BLaER1 (cell line): ENCODE measurements at regions not wholly inside any gene's neighbourhood (a gene's known extent, or its start where the extent isn't known, plus 50 kb on each side); places are given as distances from the start of the nearest gene placed in this dataset.

ENCODE experiments used
- H3K27ac ChIP-seq: shearing (Covaris generic); formaldehyde crosslinking; 2 replicates; pipeline ENCODE4 v1.8.1; 2022
- H3K27me3 ChIP-seq: shearing (Covaris generic); formaldehyde crosslinking; 2 replicates; pipeline ENCODE4 v1.8.1; 2022
- H3K36me3 ChIP-seq: shearing (Covaris generic); formaldehyde crosslinking; 2 replicates; pipeline ENCODE4 v1.8.1; 2022
- H3K4me1 ChIP-seq: shearing (Covaris generic); formaldehyde crosslinking; 2 replicates; pipeline ENCODE4 v1.8.1; 2022
- H3K4me2 ChIP-seq: shearing (Covaris generic); formaldehyde crosslinking; 2 replicates; pipeline ENCODE4 v1.8.1; 2022
- H3K4me3 ChIP-seq: shearing (Covaris generic); formaldehyde crosslinking; 2 replicates; pipeline ENCODE4 v1.8.1; 2022
- H3K9ac ChIP-seq: shearing (Covaris generic); formaldehyde crosslinking; 2 replicates; pipeline ENCODE4 v1.8.1; 2022
- H3K9me3 ChIP-seq: shearing (Covaris generic); formaldehyde crosslinking; 2 replicates; pipeline ENCODE4 v1.8.1; 2022
- H4K20me1 ChIP-seq: shearing (Covaris generic); formaldehyde crosslinking; 2 replicates; pipeline ENCODE4 v1.8.1; 2022
- Cebpa-rat ChIP-seq: shearing (Covaris generic); IDR thresholded peaks from 2 replicates; pipeline ENCODE4 v1.8.1; 2022

GRCh38 chr2:195507447-195508138 lies 149.4 kb upstream of the SLC39A10 start:
- H4K20me1 ChIP-seq, result no peaks in the 10 kb centered on the region
- H3K9me3 ChIP-seq, result 0 out of 2 replicates have a peak, but pooled peaks cover 6% of the 10 kb centered on the region
- H3K4me2 ChIP-seq, result no peak overlapping the region
- H3K9ac ChIP-seq, result no peak overlapping the region
- H3K4me1 ChIP-seq, result no peaks in the 10 kb centered on the region
- no peak overlapping the region for H3K4me3 ChIP-seq
- no peak for TF ChIP-seq Cebpa-rat
- no peak overlapping the region for H3K27ac ChIP-seq
- no peaks in the 10 kb centered on the region for H3K27me3 ChIP-seq
- H3K36me3 ChIP-seq, result no peaks in the 10 kb centered on the region

DNA sequence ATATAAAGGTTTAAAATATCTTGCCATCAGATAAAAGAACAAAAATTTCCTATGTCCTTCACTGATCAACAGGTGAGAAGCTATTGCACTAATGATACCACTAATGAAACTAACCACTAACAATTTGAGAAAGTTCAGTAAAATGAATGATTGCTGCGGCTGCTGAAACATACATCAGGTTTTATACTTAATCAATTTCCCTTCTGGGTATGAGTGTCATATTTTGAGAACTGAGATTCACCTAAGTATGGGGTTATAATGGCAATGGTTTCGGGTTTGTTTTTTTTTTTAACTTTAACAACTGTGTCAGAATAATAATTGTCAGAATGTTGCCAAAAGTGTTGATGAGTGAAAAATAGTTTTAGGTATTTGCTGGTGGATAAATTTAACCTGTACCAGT lies 151.3 kb upstream of the SLC39A10 start:
- Histone ChIP-seq H3K9ac (no peak overlapping the region), H3K27ac (no peak overlapping the region), H3K4me1 (peaks cover 14% of the 10 kb centered on the region), H3K9me3 (0 out of 2 replicates have a peak, but pooled peaks cover 6% of the 10 kb centered on the region), H3K36me3 (no peaks in the 10 kb centered on the region), H3K4me3 (no peak overlapping the region), H3K4me2 (no peak overlapping the region), H4K20me1 (no peaks in the 10 kb centered on the region), H3K27me3 (no peaks in the 10 kb centered on the region)
- TF ChIP-seq Cebpa-rat, result no peak

- Histone ChIP-seq H3K9ac (no peak overlapping the region), H3K4me2 (no peak overlapping the region), H3K4me3 (no peak overlapping the region), H3K27me3 (no peaks in the 10 kb centered on the region), H3K36me3 (no peaks in the 10 kb centered on the region), H4K20me1 (no peaks in the 10 kb centered on the region), H3K27ac (no peak overlapping the region), H3K9me3 (0 out of 2 replicates have a peak, but pooled peaks cover 6% of the 10 kb centered on the region), H3K4me1 (peaks cover 19% of the 10 kb centered on the region)
- TF ChIP-seq Cebpa-rat, result no peak
Measured at GRCh38 chr2:195503208-195503607, 153.8 kb upstream of the SLC39A10 start.

DNA sequence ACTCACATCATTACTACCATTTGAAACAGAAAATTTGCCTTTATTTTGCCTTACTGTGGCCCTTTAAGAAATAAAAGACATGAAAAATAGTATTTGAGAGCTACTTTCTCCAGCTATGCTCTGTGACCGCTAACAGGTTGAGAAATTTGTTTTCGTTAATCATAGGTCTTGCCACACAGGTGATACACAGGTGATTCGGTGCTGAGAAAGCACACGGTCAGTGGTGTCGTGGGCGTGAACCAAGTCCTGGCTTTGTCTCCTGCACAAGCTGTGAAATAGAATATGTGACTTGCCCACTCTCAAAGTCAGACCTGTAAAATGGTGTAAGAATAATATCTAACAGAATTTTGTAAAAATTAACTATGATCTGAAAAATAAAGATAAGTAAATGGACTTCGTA lies 155.3 kb upstream of the SLC39A10 start:
- no peaks in the 10 kb centered on the region for H3K9me3 ChIP-seq
- no peaks in the 10 kb centered on the region for H3K36me3 ChIP-seq
- H4K20me1 ChIP-seq, result no peaks in the 10 kb centered on the region
- peak overlapping the region; percentile 41 for H3K4me2 ChIP-seq
- no peak overlapping the region for H3K9ac ChIP-seq
- no peak overlapping the region for H3K27ac ChIP-seq
- peaks cover 19% of the 10 kb centered on the region for H3K4me1 ChIP-seq
- no peaks in the 10 kb centered on the region for H3K27me3 ChIP-seq
- no peak for TF ChIP-seq Cebpa-rat
- H3K4me3 ChIP-seq, result no peak overlapping the region

- Histone ChIP-seq H3K4me1 (peaks cover 21% of the 10 kb centered on the region), H3K4me2 (peak overlapping the region; percentile 41), H3K4me3 (no peak overlapping the region), H3K36me3 (no peaks in the 10 kb centered on the region), H4K20me1 (no peaks in the 10 kb centered on the region), H3K27ac (no peak overlapping the region), H3K27me3 (no peaks in the 10 kb centered on the region), H3K9ac (no peak overlapping the region), H3K9me3 (no peaks in the 10 kb centered on the region)
- TF ChIP-seq Cebpa-rat, result no peak
Measured at GRCh38 chr2:195500879-195501278, 156.1 kb upstream of the SLC39A10 start.

- no peak overlapping the region for H3K4me3 ChIP-seq
- no peaks in the 10 kb centered on the region for H3K9me3 ChIP-seq
- no peak overlapping the region for H3K9ac ChIP-seq
- no peak for TF ChIP-seq Cebpa-rat
- no peaks in the 10 kb centered on the region for H3K27me3 ChIP-seq
- peaks cover 29% of the 10 kb centered on the region for H3K4me1 ChIP-seq
- H3K27ac ChIP-seq, result no peak overlapping the region
- no peaks in the 10 kb centered on the region for H4K20me1 ChIP-seq
- no peak overlapping the region for H3K4me2 ChIP-seq
- H3K36me3 ChIP-seq, result no peaks in the 10 kb centered on the region
Measured at GRCh38 chr2:195498839-195499490, 158.1 kb upstream of the SLC39A10 start.

GRCh38 chr2:195498176-195498575 lies 158.8 kb upstream of the SLC39A10 start:
- H3K36me3 ChIP-seq, result no peaks in the 10 kb centered on the region
- no peak for TF ChIP-seq Cebpa-rat
- no peaks in the 10 kb centered on the region for H4K20me1 ChIP-seq
- no peaks in the 10 kb centered on the region for H3K27me3 ChIP-seq
- H3K9ac ChIP-seq, result no peak overlapping the region
- H3K27ac ChIP-seq, result no peak overlapping the region
- 0 out of 2 replicates have a peak, but pooled peaks cover 5% of the 10 kb centered on the region for H3K9me3 ChIP-seq
- H3K4me2 ChIP-seq, result no peak overlapping the region
- no peak overlapping the region for H3K4me3 ChIP-seq
- peaks cover 32% of the 10 kb centered on the region for H3K4me1 ChIP-seq

DNA sequence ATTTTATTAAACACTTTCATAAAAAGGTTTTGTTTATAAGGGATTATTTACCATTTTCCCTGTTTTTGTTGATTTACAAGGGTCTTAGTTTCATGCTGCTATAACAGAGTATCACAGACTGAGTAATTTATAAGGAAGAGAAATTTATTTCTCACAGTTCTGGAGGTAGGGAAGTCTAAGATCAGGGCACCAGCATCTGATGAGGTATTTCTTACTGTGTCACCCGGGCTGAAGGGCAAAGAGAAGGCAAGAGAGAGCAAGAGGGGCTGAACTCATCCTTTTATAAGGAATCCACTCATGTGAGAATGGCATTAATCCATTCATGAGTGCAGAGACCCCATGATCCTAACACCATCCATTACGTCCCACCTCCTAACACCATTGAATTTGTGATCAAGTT lies 160.0 kb upstream of the SLC39A10 start:
- no peak overlapping the region for H3K27ac ChIP-seq
- H3K4me3 ChIP-seq, result no peak overlapping the region
- H3K36me3 ChIP-seq, result no peaks in the 10 kb centered on the region
- no peak for TF ChIP-seq Cebpa-rat
- H3K9ac ChIP-seq, result no peak overlapping the region
- no peaks in the 10 kb centered on the region for H3K27me3 ChIP-seq
- H3K4me1 ChIP-seq, result peaks cover 33% of the 10 kb centered on the region
- H3K4me2 ChIP-seq, result no peak overlapping the region
- no peaks in the 10 kb centered on the region for H4K20me1 ChIP-seq
- H3K9me3 ChIP-seq, result 0 out of 2 replicates have a peak, but pooled peaks cover 5% of the 10 kb centered on the region

- H3K27me3 ChIP-seq, result no peaks in the 10 kb centered on the region
- H3K4me3 ChIP-seq, result no peak overlapping the region
- TF ChIP-seq Cebpa-rat, result no peak
- H3K9me3 ChIP-seq, result 0 out of 2 replicates have a peak, but pooled peaks cover 5% of the 10 kb centered on the region
- no peak overlapping the region for H3K27ac ChIP-seq
- H3K36me3 ChIP-seq, result no peaks in the 10 kb centered on the region
- H3K4me2 ChIP-seq, result peak overlapping the region; percentile 48
- H3K4me1 ChIP-seq, result peaks cover 23% of the 10 kb centered on the region
- no peaks in the 10 kb centered on the region for H4K20me1 ChIP-seq
- H3K9ac ChIP-seq, result no peak overlapping the region
Measured at GRCh38 chr2:195495966-195496365, 161.1 kb upstream of the SLC39A10 start.

- H3K36me3 ChIP-seq, result no peaks in the 10 kb centered on the region
- peak overlapping the region; percentile 48 for H3K4me2 ChIP-seq
- no peak overlapping the region for H3K9ac ChIP-seq
- no peaks in the 10 kb centered on the region for H3K27me3 ChIP-seq
- no peaks in the 10 kb centered on the region for H4K20me1 ChIP-seq
- peaks cover 21% of the 10 kb centered on the region for H3K4me1 ChIP-seq
- TF ChIP-seq Cebpa-rat, result no peak
- 0 out of 2 replicates have a peak, but pooled peaks cover 5% of the 10 kb centered on the region for H3K9me3 ChIP-seq
- no peak overlapping the region for H3K27ac ChIP-seq
- no peak overlapping the region for H3K4me3 ChIP-seq
Measured at GRCh38 chr2:195495351-195495750, 161.7 kb upstream of the SLC39A10 start.
